ENCODE measurements at regions not wholly inside any gene's neighbourhood (a gene's known extent, or its start where the extent isn't known, plus 50 kb on each side); places are given as distances from the start of the nearest gene placed in this dataset.

- no peak overlapping the region for H4K91ac ChIP-seq (ENCODE audit: insufficient read length, low read depth, low read length)
- H3K36me3 Mint-ChIP-seq (ENCODE audit: insufficient read depth in 1 of 3, low read depth in 3 of 3), result no peaks in the 10 kb centered on the region
- H3K27me3 ChIP-seq (ENCODE audit: insufficient read depth, low read length), result no peaks in the 10 kb centered on the region
- H2BK15ac ChIP-seq (ENCODE audit: low read depth, low read length), result no peak overlapping the region
- no peak overlapping the region for H3K4ac ChIP-seq (ENCODE audit: low read depth, low read length)
- H3K79me1 ChIP-seq (ENCODE audit: insufficient read depth, low read depth, low read length, poor library complexity, severe bottlenecking), result no peaks in the 10 kb centered on the region
- H3K9ac ChIP-seq (ENCODE audit: extremely low read depth, insufficient read length, low read length), result no peak overlapping the region
- H2BK120ac ChIP-seq (ENCODE audit: low read depth, low read length, poor library complexity, severe bottlenecking), result no peak overlapping the region
- H2BK20ac ChIP-seq (ENCODE audit: low read depth, low read length, poor library complexity, severe bottlenecking), result no peak overlapping the region
- no peak for TF ChIP-seq CTCF (conservative IDR thresholded peaks at IDR 0.05)
- H4K20me1 ChIP-seq (ENCODE audit: control insufficient read depth, insufficient read depth, insufficient read length), result no peaks in the 10 kb centered on the region
- H2AK5ac ChIP-seq (ENCODE audit: insufficient read length, low read length), result no peak overlapping the region
- no peak overlapping the region for H3K23ac ChIP-seq (ENCODE audit: insufficient read length, low read depth, low read length)
- no peak overlapping the region for H2AFZ ChIP-seq (ENCODE audit: low read length)
- H3K9me3 ChIP-seq (ENCODE audit: control insufficient read depth, low read depth, low read length), result no peaks in the 10 kb centered on the region
- H3K27me3 Mint-ChIP-seq (ENCODE audit: low read depth), result peaks cover 11% of the 10 kb centered on the region
- H3K4me2 ChIP-seq (ENCODE audit: insufficient read depth, insufficient read length, low read length), result no peak overlapping the region
- no peaks in the 10 kb centered on the region; a peak in 1 of 5 replicates for H3K9me3 Mint-ChIP-seq
- no peak overlapping the region for H3K4me3 Mint-ChIP-seq
- peak; percentile 26 for DNase-seq
- H3K27ac ChIP-seq (ENCODE audit: insufficient read length, low read depth, low read length), result no peak overlapping the region
- H3K23me2 ChIP-seq (ENCODE audit: insufficient read length, low read depth, low read length, poor library complexity, severe bottlenecking), result no peaks in the 10 kb centered on the region
- H3K79me2 ChIP-seq (ENCODE audit: insufficient read depth, low read length), result no peaks in the 10 kb centered on the region
- no peak overlapping the region for H3K27ac Mint-ChIP-seq
- H3K56ac ChIP-seq (ENCODE audit: insufficient read length, low read depth, low read length), result no peak overlapping the region
- no peak overlapping the region for H3K14ac ChIP-seq (ENCODE audit: insufficient read depth, low read length)
- no peak overlapping the region for H2BK5ac ChIP-seq (ENCODE audit: insufficient read length, low read length)
- WGBS (ENCODE audit: extremely low coverage, insufficient read length, low lambda C conversion rate), result no CpG with 5 or more reads among the region's 12 CpGs
- H4K8ac ChIP-seq (replicated peaks; ENCODE audit: insufficient read length, low read depth, low read length), result no peak overlapping the region
- H4K5ac ChIP-seq (ENCODE audit: insufficient read length, low read depth, low read length), result no peak overlapping the region
- H3K4me1 ChIP-seq (ENCODE audit: insufficient read depth, low read length), result no peaks in the 10 kb centered on the region
- no peak overlapping the region for H2BK12ac ChIP-seq (ENCODE audit: insufficient read length, low read depth, low read length)
- no peak overlapping the region for H3T11ph ChIP-seq (ENCODE audit: low read length)
- no peak overlapping the region for H3K18ac ChIP-seq (ENCODE audit: insufficient read length, low read depth, low read length)
- peaks cover 1% of the 10 kb centered on the region in 2 experiments; a peak in 3 of 4 replicates for H3K4me1 Mint-ChIP-seq
Measured at GRCh38 chr2:819121-819520, 131.5 kb upstream of the SNTG2 start.

All from H9 (cell line).